KG1 (cell line): ENCODE measurements at regions not wholly inside any gene's neighbourhood (a gene's known extent, or its start where the extent isn't known, plus 50 kb on each side); places are given as distances from the start of the nearest gene placed in this dataset.

Experiments used
- DNase-seq: peaks from one replicate; lab custom pipeline; 2025; lab: John Stamatoyannopoulos, UW

DNA sequence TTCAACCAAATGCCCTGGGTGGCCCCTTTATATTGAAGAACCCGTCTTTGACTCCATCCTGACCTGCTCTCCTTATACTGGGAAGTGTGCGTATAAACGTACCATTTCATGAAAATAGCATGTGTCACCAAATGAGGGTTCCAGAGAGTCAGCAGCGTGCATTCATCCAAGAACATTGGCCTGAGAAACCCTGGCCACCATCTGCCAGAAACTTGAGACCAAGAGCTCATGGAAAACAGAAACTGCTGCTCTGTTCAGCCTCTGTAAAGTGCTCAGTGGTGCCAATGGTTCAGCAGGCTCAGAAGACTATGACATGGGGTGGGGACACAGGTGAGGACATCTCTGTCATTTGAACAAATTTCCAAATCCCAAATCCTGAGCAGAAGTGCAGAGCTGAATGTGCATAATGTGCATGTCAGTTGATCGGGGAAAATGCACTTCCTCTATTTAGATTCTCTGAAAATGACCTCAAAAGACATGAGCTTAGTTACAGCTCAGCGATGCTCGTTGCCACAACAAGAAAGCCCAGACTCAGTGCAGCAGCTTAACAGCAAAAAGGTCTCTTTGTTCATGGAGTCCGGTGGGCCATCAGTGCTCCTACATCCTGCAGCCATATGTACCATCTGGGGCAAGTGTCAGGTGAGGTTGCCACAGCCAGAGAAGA lies 176.1 kb downstream of the ATPSCKMT start:
- no peak for DNase-seq

DNA sequence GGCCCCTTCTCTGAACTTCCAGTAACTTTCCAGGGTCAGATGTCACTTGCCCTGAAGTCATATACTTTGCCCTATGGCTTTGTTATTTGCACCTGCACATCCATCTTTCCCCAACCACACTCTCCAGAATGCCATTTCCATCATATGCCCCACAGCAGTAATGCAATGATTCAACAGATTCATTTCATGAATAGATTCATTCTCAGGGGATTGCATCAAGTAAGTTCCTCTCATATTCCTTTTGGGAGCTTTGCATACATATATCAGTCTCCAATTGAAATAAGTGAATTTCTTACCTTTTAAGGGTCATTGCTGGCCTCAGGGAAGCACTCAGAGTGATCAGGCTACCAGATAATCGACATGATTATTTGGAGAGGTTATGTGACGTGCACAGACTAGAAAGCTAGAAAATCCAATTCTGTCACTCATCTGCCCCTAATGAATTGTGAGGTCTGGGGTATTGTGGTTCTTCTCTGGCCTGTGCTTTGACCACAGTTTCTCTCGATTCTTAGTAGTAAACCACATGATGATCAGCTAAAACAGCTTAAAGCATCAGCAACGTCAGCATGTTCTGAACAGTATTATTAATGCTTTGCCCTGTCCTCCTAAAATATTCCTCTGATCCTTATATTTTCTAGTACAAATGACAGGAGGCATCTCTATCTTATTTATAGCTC lies 179.9 kb downstream of the ATPSCKMT start:
- DNase-seq: no peak

DNA sequence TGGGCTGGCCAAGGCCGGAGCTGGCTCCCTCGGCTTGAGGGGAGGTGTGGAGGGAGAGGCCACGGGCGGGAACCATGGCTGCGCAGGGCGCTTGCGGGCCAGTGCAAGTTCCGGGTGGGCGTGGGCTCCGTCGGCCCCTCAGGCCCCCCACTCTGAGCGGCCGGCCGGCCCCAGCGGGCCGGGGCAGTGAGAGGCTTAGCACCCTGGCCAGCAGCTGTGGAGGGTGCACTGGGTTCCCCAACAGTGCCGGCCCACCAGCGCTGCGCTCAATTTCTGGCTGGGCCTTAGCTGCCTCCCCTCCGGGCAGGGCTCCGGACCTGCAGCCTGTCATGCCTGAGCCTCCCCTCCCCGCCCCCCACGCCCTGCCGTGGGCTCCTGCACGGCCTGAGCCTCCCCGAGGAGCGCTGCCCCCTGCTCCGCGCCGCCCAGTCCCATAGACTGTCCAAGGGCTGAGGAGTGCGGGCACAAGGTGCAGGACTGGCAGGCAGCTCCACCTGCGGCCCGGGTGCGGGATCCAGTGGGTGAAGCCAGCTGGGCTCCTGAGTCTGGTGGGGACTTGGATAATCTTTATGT lies 184.2 kb downstream of the ATPSCKMT start:
- DNase-seq: no peak

DNA sequence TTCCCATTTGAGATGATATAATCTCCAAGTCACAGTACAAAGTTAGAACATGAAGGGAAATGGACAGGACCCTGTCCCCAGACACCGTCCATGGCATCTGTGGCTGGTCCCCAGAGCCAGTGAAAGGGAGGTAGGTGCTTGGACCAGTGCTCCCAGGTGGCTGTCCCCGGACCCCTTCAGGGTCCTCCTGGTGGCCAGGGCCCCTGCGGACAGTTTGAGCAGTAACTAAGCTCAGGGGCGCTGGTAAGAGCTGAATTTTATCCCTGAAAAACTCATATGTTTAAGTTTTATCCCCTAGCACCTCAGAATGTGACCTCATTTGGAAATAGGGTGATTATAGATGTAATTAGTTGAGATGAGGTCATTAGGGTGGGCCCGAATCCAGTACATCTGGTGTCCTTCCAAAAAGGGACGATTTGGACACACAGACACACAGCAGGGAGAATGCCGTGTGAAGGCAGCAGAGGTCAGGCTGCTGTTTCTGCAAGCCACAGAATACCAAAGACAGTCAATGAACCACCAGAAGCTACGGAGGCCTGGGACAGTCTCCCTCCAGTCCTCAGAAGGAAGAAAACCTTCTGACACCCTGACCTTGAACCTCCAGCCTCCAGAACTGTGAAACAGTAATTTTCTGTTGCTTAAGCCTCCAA lies 185.0 kb downstream of the ATPSCKMT start:
- DNase-seq: no peak

DNA sequence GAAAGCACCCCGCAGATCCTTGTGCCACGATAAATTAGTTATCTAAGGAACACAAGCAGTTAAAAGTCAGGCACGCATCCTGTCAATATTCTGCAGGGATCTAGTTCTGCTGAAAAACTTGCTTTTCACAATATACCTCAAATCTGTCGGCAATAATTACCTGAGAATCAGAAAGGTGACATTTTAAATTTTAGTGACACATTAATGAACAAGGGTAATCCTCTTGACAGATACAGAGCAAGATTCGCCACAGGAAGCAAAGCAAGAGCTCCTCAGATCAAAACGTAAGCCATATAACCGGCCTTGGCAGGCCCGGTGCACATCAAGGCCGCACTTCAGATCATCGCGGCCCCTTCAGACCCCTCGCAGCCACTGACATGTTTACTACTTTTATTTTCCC lies 185.7 kb downstream of the ATPSCKMT start:
- DNase-seq: no peak

DNA sequence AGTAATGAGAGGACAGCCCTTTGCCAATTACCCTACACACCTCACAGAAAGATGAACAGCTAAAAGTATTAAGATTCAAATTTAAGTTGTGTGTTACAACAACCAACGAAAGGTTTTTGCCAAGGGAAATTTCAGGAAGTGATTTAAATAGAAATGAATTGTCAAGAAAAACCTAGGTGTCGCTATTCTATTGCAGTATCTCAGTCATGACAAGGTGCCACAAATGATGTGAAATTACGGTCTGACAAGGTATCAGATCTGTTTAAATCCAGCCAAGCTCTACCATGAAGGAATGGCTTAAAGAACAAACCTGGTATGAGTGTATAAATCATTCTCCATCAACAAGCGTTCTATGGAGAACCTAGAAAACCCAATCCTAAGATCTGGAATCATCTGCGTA lies 189.7 kb downstream of the ATPSCKMT start:
- DNase-seq: no peak

DNA sequence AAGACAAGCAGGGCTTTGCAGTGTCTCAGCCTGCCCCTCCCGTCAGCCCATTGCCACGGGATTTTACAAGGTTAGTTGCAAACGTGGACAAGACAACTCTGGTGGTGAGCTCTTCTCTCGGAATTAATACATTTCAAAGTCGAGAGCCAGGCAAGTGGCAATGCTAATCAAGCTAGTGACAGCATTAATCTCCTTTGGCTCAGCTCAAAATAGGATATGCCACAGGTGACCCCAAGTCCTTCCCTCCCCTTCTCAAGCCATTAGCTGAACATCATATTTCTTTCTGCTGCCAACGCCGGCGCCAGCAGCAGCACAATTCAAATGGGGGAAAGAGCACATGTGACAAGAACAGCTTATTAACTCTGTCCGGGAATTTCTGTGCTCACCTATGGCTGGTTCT lies 190.1 kb downstream of the ATPSCKMT start:
- DNase-seq: no peak

DNA sequence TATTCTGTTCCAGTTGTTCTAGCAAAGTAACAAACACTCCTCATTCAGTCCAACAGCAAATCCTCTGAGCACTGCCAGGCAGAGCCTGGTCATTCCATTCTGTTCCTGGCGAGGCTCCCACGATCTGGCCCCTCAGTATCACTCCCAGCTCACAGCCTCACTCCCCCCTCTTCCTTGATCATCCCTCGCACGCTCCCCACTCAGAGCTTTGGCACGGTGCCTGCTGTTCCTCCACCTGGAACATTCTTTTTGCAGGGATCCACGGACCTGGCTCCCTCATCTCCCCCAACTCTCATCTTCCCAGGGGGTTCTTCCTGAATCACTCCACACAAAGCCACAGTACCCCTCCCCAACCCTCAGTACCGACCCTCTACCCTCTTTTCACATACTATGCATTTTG lies 192.3 kb downstream of the ATPSCKMT start:
- DNase-seq: no peak

DNA sequence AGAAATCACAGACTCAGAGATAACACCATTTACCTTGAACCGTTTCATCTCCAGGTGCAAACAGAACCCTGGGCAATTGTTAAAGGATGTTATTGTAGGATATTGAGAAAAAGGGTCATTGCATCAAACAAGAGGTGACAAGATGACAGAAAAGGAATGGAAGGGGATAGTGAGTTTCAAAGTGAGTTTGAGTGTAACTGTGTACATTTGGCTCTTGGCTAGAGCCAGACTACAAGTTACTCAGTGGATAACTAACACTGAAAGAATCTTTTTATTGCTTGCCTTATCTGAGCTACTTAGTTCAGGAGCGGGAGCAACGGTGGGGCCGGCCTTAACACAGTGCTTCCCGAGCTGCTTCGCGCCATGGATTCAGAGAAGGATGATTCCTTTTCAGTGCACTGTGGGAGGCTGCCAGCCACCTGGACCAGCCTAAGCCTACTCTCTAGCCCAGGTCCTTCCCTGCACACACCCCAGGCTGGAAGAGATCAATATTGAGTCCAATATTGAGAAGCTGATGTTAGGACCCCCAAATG lies 193.4 kb downstream of the ATPSCKMT start:
- no peak for DNase-seq

DNA sequence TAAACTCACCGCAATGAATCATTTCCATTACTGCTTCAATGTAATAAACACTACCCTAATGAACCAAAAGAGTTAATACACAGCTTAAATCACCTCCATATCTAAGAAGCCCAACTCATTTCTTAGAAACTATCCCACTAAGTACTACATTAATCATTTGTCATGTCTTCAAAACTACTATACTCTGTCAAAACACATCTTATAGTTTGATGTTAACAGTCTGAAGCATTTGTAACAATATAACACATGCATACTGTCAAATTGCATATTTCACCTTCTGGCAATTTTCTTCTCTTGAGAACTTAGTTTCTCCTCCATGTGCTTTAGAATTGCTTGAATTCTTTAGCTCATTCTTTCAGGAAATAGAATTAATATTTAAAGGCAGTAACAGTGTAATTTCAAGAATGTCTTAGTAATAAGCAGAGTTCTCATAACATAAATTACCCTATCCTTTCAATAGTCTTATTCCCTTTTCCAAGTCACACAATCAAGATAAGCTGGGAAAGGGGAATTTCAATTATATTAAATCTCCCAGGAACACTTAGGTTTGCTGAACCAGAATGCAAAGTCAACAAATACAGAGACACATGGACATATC lies 199.7 kb downstream of the ATPSCKMT start:
- DNase-seq: no peak

DNA sequence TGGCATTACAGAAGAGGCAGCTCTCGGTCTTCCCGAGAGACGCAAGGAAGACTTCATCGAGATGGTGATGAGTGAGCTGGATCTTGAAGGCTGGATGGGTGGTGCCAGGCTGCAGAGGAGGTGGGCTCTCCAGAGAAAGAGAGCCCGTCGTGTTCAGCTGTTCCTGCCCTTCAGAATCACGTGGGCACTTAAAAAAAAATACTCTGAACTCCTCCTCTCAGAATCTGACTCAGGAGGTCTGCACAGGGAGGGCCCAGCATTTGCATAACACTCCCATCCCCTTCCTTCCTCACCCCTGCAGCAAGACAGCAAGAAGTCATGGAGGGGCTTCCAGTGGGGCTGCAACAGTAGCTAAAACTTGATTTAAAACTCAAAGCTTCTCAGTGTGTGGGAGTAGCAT lies 203.0 kb downstream of the ATPSCKMT start:
- DNase-seq: no peak

DNA sequence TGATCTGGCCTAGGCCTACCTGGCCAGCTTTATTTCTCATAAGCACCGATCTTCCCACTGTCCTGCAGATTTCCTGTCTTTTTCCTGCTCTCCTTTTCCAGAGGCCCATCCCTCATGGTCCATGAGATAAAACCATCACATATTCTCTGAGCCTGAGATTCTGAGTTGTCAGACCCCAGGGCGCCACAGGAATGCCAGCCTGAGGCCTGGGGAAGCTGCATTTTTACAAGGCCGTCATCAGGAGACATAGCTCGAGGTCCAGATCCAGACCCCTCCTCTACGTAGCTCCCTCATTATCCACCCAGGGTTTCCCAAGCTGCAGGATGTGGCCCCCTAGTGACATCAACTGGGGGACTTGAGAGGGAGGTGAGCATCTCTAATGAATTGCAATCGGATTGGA lies 204.3 kb downstream of the ATPSCKMT start:
- no peak for DNase-seq

DNA sequence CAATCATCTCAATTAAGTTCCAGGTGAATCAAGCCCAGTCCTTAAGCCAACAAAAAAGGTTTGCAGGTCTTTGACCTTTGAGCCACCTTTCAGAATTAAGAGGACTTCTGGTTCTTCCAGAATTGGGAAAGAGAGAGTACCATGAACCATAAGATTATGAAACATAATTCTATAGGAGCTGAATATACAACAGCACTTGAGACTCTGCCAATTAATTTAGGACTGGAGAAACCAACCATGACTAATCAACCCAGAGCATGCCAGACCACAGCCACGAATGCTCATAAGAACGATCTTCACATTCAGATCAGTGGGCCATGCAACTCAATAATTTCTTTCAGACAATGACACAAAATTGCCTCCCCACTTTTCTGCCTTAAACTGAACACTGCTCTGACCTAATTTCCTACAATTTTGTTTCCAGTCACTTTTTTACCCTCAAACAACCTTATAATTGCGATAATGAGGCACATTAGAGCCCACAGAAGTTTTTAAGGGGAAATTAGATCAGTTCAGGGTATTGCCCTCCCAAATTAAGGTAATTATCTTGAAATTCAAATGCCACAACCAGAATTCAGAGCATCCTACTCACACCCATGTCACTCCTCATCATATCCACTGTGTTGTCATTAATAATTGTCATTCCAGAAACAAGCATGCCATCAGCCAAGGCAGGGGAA lies 213.4 kb downstream of the ATPSCKMT start:
- no peak for DNase-seq

DNA sequence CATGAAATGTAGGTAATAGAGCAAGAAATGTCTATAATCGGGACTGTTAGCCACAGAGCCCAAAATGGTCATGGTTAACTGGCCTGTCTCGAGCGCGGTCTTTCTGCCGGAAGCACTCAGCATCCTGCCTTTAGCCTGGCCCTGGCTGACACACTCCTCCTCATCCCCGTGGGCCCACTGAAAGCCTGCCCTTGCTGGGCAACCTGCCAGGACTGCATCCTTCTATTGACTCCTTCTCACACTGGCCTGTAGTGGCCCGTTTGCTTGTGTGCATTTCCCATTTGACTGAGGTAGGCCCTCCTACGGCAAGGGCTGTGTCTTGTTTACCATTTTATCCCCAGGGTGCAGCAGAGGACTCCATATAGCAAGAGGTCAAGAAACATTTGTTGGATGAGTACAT lies 215.7 kb downstream of the ATPSCKMT start:
- DNase-seq: no peak

DNA sequence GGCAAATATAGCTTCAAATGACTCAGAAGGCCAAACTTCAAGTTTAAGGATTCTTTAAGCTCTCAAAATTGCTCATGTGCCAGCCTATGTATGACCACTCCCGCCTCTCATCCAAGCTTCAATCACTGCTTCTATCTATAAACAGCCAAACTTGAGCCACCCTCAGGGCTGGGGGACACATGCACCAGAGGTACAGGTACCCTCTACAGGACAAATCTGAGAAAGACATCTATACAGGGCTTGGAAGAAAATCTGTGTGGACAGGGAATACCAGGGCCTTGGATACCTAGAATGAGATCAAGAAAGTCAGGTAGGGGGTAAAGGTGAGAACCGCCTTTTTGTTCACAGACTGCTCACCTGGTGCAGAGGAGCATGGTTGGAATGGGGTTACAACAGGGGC lies 217.9 kb downstream of the ATPSCKMT start:
- DNase-seq: no peak

DNA sequence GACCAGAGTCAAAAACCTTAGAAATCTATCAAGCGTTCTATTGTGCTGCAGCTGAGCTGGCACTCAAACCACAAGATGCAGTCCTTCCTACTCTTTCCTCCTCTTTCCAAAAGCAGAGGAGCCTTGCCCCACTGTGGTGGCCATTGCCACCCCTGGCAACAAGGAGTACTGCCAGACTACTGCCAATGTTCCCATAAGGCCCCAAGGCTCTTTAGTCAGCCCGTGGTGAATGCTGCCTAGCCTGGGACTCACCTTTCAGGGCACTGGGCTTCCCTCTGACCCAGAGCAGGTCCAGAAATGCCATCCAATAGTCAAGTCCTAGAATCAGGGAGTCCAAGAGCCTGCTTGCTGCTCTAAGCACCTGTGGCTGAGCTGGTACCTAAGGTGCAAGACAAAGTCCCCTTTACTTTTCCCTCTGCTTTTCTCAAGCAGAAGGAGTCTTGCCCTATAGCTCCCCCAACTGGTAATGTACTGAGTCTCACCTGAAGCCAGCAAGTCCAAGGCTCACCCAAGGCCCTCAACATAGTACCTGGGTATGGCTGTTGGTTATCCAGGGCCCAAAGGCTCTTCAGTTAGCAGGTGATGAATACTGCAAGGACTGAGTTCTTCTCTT lies 219.4 kb downstream of the ATPSCKMT start:
- DNase-seq: no peak

DNA sequence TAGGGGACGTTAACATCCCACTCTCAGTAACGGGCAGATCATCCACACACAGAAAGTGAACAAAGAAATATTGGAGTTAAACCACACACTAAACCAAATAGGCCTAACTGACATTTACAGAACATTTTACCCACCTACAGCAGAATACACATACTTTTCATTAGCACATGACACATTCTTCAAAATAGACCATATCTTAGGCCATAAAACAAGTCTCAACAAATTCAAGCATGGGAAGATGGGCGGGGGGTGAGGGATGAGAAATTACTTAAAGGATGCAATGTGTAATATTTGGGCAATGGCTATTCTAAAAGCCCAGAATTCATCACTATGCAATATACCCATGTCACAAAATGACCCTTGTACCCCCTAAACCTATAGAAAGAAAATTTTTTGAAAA lies 226.2 kb downstream of the ATPSCKMT start:
- DNase-seq: no peak

DNA sequence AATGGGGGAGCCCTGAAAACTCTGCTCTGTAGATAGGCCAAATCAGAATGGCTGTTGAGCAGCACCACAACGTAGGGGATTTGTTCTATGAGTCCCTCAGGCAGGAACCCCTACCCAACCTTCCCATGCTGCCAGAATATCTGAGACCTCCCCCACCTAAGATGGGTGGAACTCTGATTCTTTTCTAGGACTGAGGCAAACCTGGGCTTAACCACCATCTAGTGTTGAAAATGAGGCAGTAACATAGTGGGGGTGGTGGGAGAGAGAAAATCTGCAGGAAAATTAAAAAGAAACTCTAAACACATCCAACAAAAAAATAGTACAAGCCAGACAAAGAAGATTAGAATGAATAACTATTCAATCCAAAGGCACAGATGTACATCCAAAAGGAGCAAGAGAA lies 228.4 kb downstream of the ATPSCKMT start:
- DNase-seq: no peak

DNA sequence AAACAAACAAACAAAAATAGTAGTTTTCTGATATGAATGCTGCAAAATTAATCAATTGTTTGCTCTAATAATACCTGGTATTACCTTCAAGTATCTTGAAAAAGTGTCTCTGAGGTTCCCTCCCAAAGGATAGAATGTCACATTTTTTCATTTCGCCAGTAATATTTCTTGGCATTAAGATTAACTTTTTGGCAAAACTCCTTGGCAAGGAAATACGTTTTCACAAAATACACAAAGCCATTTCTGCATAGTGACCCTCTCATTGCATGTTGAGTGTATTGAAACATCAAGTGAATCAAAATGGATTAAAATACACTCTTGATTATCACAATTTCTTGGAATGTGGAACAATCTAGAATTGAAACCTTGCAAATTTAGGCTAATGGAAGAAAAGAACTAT lies 230.5 kb downstream of the ATPSCKMT start:
- no peak for DNase-seq

DNA sequence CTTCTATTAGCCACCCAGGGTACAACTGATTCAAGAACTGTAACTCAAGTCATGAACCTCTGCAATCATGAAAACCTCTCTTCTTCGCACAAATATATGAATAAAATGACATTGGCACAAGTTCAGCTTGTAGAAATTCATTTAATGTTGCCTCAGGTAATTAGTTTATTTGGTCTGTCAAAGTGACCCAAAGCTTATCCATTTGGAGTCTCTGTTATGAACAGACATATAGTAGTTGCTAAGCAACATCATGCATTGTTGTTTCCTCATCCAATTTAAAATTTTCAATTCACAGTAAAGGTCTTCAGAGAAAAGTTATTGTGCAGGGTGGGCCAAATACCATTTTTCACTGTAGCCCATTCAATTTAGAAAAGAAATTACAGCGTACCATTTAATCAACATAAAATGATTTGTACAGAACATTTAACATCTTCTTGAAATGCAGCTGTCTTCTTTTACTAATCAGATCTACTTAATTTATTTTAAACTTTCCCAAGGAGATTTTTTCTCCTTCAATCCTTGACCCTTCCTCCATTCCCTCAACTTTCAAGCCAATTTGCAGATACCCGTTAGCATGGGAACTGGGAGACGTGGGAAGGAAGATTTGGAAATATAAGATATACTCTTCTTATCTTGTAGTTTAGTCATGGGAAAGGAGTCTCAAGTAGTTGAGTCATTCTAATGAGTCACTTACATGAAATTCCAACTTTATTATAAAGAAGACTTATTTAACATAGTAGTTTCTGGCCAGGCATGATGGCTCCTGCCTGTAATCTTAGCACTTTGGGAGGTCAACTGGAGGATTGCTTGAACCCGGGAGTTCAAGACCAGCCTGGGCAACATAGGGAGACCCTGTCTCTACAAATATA lies 231.3 kb downstream of the ATPSCKMT start:
- DNase-seq: no peak

DNA sequence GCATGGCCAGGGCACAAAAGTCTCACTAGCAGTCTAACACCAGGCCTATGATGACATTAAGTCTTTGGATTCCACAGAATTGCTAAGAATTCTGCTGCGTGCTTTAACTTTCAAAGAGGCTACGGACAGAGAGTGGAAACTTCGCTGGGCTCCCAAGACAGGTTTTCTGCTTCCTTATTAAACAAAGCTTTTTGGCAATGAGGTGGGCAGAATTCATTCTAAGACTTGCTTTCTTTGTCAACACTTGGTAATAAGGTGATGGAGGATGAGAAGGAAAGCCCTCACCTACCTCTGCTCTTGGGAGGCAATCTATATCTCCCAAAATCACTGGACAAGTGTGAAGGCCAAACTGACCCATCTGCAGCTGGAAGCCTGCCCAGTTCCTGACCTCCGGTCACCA lies 231.9 kb downstream of the ATPSCKMT start:
- no peak for DNase-seq
